ENCODE measurements at regions not wholly inside any gene's neighbourhood (a gene's known extent, or its start where the extent isn't known, plus 50 kb on each side); places are given as distances from the start of the nearest gene placed in this dataset.

GRCh38 chr11:100593291-100593690, 93.8 kb upstream of the ARHGAP42 start:
- WGBS, 2 experiments (ENCODE audit: insufficient coverage in 1 of 2, insufficient read length in 1 of 2): 92 to 95% methylated on average over 1 of the region's 2 CpGs
- Histone ChIP-seq H3K36me3 (ENCODE audit: control insufficient read depth, insufficient read depth, low read length) (no peaks in the 10 kb centered on the region), H3K27ac (ENCODE audit: low read depth, low read length) (no peak overlapping the region), H3K9me3 (ENCODE audit: control insufficient read depth, low read length) (peaks cover 9% of the 10 kb centered on the region), H3K4me3 (ENCODE audit: low read length) (no peak overlapping the region), H3K27me3 (ENCODE audit: control insufficient read depth, insufficient read depth, low read length, poor library complexity, severe bottlenecking) (peaks cover 82% of the 10 kb centered on the region), H3K4me1 (ENCODE audit: control insufficient read depth, insufficient read depth, low read length) (no peaks in the 10 kb centered on the region), H3K9ac (ENCODE audit: extremely low read depth, low read length, poor library complexity, severe bottlenecking) (no peak overlapping the region)
- H3K36me3 Mint-ChIP-seq (ENCODE audit: low read depth): no peaks in the 10 kb centered on the region
- H3K27ac Mint-ChIP-seq: no peak overlapping the region
- TF ChIP-seq CTCF (conservative IDR thresholded peaks at IDR 0.05): peak; percentile 44
- H3K27me3 Mint-ChIP-seq (ENCODE audit: insufficient read depth): peaks cover 80% of the 10 kb centered on the region
- H3K4me1 Mint-ChIP-seq: peaks cover 8% of the 10 kb centered on the region
- H3K4me3 Mint-ChIP-seq: no peak overlapping the region
- no peak for DNase-seq
- H3K9me3 Mint-ChIP-seq: peaks cover 4% of the 10 kb centered on the region

GRCh38 chr11:100594320-100594719, 92.8 kb upstream of the ARHGAP42 start:
- no peak for TF ChIP-seq CTCF (conservative IDR thresholded peaks at IDR 0.05)
- no peak overlapping the region for H3K27ac ChIP-seq (ENCODE audit: low read depth, low read length)
- H3K27me3 Mint-ChIP-seq (ENCODE audit: insufficient read depth): peaks cover 73% of the 10 kb centered on the region
- peaks cover 8% of the 10 kb centered on the region for H3K4me1 Mint-ChIP-seq
- DNase-seq: no peak
- 67 to 76% methylated on average over 2 to 3 of the region's 3 CpGs for WGBS, 2 experiments (ENCODE audit: insufficient coverage in 1 of 2, insufficient read length in 1 of 2)
- H3K9me3 Mint-ChIP-seq: peaks cover 4% of the 10 kb centered on the region
- H3K27me3 ChIP-seq (ENCODE audit: control insufficient read depth, insufficient read depth, low read length, poor library complexity, severe bottlenecking): peaks cover 81% of the 10 kb centered on the region
- no peaks in the 10 kb centered on the region for H3K36me3 Mint-ChIP-seq (ENCODE audit: low read depth)
- H3K4me3 Mint-ChIP-seq: no peak overlapping the region
- no peaks in the 10 kb centered on the region for H3K4me1 ChIP-seq (ENCODE audit: control insufficient read depth, insufficient read depth, low read length)
- H3K9me3 ChIP-seq (ENCODE audit: control insufficient read depth, low read length): peaks cover 4% of the 10 kb centered on the region
- no peak overlapping the region for H3K27ac Mint-ChIP-seq
- no peaks in the 10 kb centered on the region for H3K36me3 ChIP-seq (ENCODE audit: control insufficient read depth, insufficient read depth, low read length)
- H3K9ac ChIP-seq (ENCODE audit: extremely low read depth, low read length, poor library complexity, severe bottlenecking): no peak overlapping the region
- H3K4me3 ChIP-seq (ENCODE audit: low read length): no peak overlapping the region

GRCh38 chr11:100600941-100601340, 86.1 kb upstream of the ARHGAP42 start:
- no peaks in the 10 kb centered on the region for H3K36me3 ChIP-seq (ENCODE audit: control insufficient read depth, insufficient read depth, low read length)
- H3K4me1 Mint-ChIP-seq: no peaks in the 10 kb centered on the region
- 83 to 100% methylated on average over 1 of the region's 1 CpG for WGBS, 2 experiments (ENCODE audit: insufficient coverage in 1 of 2, insufficient read length in 1 of 2)
- H3K27me3 ChIP-seq (ENCODE audit: control insufficient read depth, insufficient read depth, low read length, poor library complexity, severe bottlenecking): peaks cover 66% of the 10 kb centered on the region
- no peak overlapping the region for H3K4me3 ChIP-seq (ENCODE audit: low read length)
- H3K4me1 ChIP-seq (ENCODE audit: control insufficient read depth, insufficient read depth, low read length): no peaks in the 10 kb centered on the region
- DNase-seq: no peak
- TF ChIP-seq CTCF (conservative IDR thresholded peaks at IDR 0.05): no peak
- H3K9ac ChIP-seq (ENCODE audit: extremely low read depth, low read length, poor library complexity, severe bottlenecking): no peak overlapping the region
- H3K4me3 Mint-ChIP-seq: no peak overlapping the region
- H3K27ac ChIP-seq (ENCODE audit: low read depth, low read length): no peak overlapping the region
- H3K9me3 Mint-ChIP-seq: no peaks in the 10 kb centered on the region
- H3K9me3 ChIP-seq (ENCODE audit: control insufficient read depth, low read length): no peaks in the 10 kb centered on the region
- no peaks in the 10 kb centered on the region for H3K36me3 Mint-ChIP-seq (ENCODE audit: low read depth)
- no peak overlapping the region for H3K27ac Mint-ChIP-seq
- H3K27me3 Mint-ChIP-seq (ENCODE audit: insufficient read depth): peaks cover 37% of the 10 kb centered on the region
